HCT116 (cell line): ENCODE measurements at regions not wholly inside any gene's neighbourhood (a gene's known extent, or its start where the extent isn't known, plus 50 kb on each side); places are given as distances from the start of the nearest gene placed in this dataset.

ENCODE experiments used
- ATAC-seq: fragments of 200-7000 bp; cut with Tn5 transposase; 2 replicates; pipeline ENCODE4 v1.9.1; 2020; ENCODE audit warnings: mild to moderate bottlenecking, moderate library complexity
- BruUV-seq: library from RNA; stranded (reverse); fragments of 400-500 nt; replicated peaks from 2 replicates; lab custom pipeline; 2021; lab: Mats Ljungman, UMichigan
- CTCF ChIA-PET: fragments of 300-600 bp; sonication (Branson Sonifier 250); formaldehyde crosslinking; loops from one replicate; lab custom pipeline; 2021; ENCODE audit warnings: antibody characterized with exemption; lab: Charles Lee
- POLR2A ChIA-PET: fragments of 300-600, 350-600 bp; sonication (Branson Sonifier 250); formaldehyde crosslinking; loops from one replicate; lab custom pipeline; 2021; ENCODE audit warnings: antibody characterized with exemption; lab: Charles Lee
- RAD21 ChIA-PET, 2 experiments: fragments of 300-600 bp; sonication (Branson Sonifier 250); formaldehyde crosslinking; loops; one replicate each; lab custom pipeline; 2023; ENCODE audit warnings: low total read pairs in 2 of 2; ENCODE audit not compliant: uncharacterized antibody in 2 of 2, unreplicated experiment in 2 of 2, low non-redundant PET in 1 of 2; lab: Charles Lee
- DNase-seq: peaks from one replicate; pipeline ENCODE4 v3.0.0-alpha.2; 2010; ENCODE audit warnings: low read depth, low spot score
- H2AFZ ChIP-seq: fragments of 200-600 bp; shearing (Covaris generic), sonication (generic); 2 replicates; pipeline ENCODE4 v1.6.1; 2017; ENCODE audit warnings: low read depth, mixed run types, mixed read lengths, antibody characterized with exemption, low read length; ENCODE audit not compliant: poor library complexity, severe bottlenecking
- H3K27ac ChIP-seq: 2 replicates; pipeline ENCODE4 v1.5.1; 2012; ENCODE audit warnings: low read depth, low read length
- H3K27me3 ChIP-seq: fragments of 200-600 bp; sonication (generic); 2 replicates; pipeline ENCODE4 v1.6.1; 2016; ENCODE audit warnings: mixed run types, low read length, mixed read lengths; ENCODE audit not compliant: insufficient read depth
- H3K36me3 ChIP-seq, 2 experiments: fragments of 200-500 bp in 1 of 2; fragments of 200-600 bp in 1 of 2; sonication (Bioruptor generic) in 1 of 2; sonication (generic) in 1 of 2; 2 replicates each; pipeline versions ENCODE4 v1.5.1 to v1.6.1; 2014 to 2016; ENCODE audit warnings: low read length in 2 of 2, inconsistent platforms in 1 of 2, mixed read lengths in 1 of 2, mixed run types in 1 of 2; ENCODE audit not compliant: insufficient read depth in 2 of 2, control insufficient read depth in 1 of 2
- H3K4me1 ChIP-seq, 2 experiments: fragments of 200-600 bp in 1 of 2; sonication (generic) in 1 of 2; 2 replicates each; pipeline versions ENCODE4 v1.5.1 to v1.6.1; 2012 to 2017; ENCODE audit warnings: low read length in 2 of 2, inconsistent platforms in 1 of 2, mild to moderate bottlenecking in 1 of 2, mixed read lengths in 1 of 2, mixed run types in 1 of 2, moderate library complexity in 1 of 2; ENCODE audit not compliant: insufficient read depth in 2 of 2, control insufficient read depth in 1 of 2
- H3K4me2 ChIP-seq: fragments of 200-600 bp; sonication (generic); 2 replicates; pipeline ENCODE4 v1.6.1; 2017; ENCODE audit warnings: mixed run types, low read length, mixed read lengths
- H3K4me3 ChIP-seq, 2 experiments: fragments of 200-600 bp in 1 of 2; sonication (generic) in 1 of 2; replicated peaks in 1 of 2; 2 replicates each; pipeline ENCODE4 v1.5.1; 2011 to 2016; ENCODE audit warnings: low read length in 2 of 2, control low read depth in 1 of 2, low read depth in 1 of 2, mild to moderate bottlenecking in 1 of 2, mixed read lengths in 1 of 2, mixed run types in 1 of 2
- H3K79me2 ChIP-seq: fragments of 200-600 bp; sonication (generic); 2 replicates; pipeline ENCODE4 v1.6.1; 2017; ENCODE audit warnings: mild to moderate bottlenecking, mixed run types, low read length, moderate library complexity, mixed read lengths; ENCODE audit not compliant: insufficient read depth
- H3K9ac ChIP-seq: fragments of 200-600 bp; sonication (generic); 2 replicates; pipeline ENCODE4 v1.6.1; 2016; ENCODE audit warnings: low read length, mixed read lengths
- H3K9me2 ChIP-seq: fragments of 200-600 bp; sonication (generic), shearing (Covaris generic); 2 replicates; pipeline ENCODE4 v1.6.1; 2017; ENCODE audit warnings: mixed run types, mild to moderate bottlenecking, moderate library complexity; ENCODE audit not compliant: insufficient read depth
- H3K9me3 ChIP-seq, 2 experiments: fragments of 200-500 bp in 1 of 2; fragments of 200-600 bp in 1 of 2; sonication (Bioruptor generic) in 1 of 2; sonication (generic) in 1 of 2; 2 replicates each; pipeline ENCODE4 v1.6.1; 2014 to 2017; ENCODE audit warnings: low read length in 2 of 2, mixed read lengths in 2 of 2, inconsistent platforms in 1 of 2, low read depth in 1 of 2, mild to moderate bottlenecking in 1 of 2, mixed run types in 1 of 2, moderate library complexity in 1 of 2; ENCODE audit not compliant: control insufficient read depth in 1 of 2, insufficient read depth in 1 of 2
- H4K20me1 ChIP-seq: fragments of 200-600 bp; sonication (generic), shearing (Covaris generic); 2 replicates; pipeline ENCODE4 v1.6.1; 2017; ENCODE audit warnings: mixed run types, mild to moderate bottlenecking, moderate library complexity; ENCODE audit not compliant: insufficient read depth
- CBX3 ChIP-seq: IDR thresholded peaks from 2 replicates; pipeline ENCODE4 v1.6.1; 2012; ENCODE audit warnings: low read depth
- CEBPB ChIP-seq: IDR thresholded peaks from 2 replicates; pipeline ENCODE4 v1.6.1; 2012; ENCODE audit warnings: low read depth
- ELF1 ChIP-seq: IDR thresholded peaks from 2 replicates; pipeline ENCODE4 v1.6.1; 2012; ENCODE audit warnings: low read depth, borderline replicate concordance
- EZH2 ChIP-seq: fragments of 200-600 bp; sonication (generic); IDR thresholded peaks from 2 replicates; pipeline ENCODE4 v1.6.1; 2017; ENCODE audit warnings: antibody characterized with exemption, mixed run types
- EZH2phosphoT487 ChIP-seq: fragments of 200-600 bp; IDR thresholded peaks from 2 replicates; pipeline ENCODE4 v1.6.1; 2018; ENCODE audit warnings: antibody characterized with exemption, borderline replicate concordance
- FOSL1 ChIP-seq: IDR thresholded peaks from 2 replicates; pipeline ENCODE4 v1.6.1; 2012; ENCODE audit warnings: low read depth
- POLR2AphosphoS5 ChIP-seq: IDR thresholded peaks from 2 replicates; pipeline ENCODE4 v1.6.1; 2011; ENCODE audit warnings: mild to moderate bottlenecking, low read depth, low read length, moderate library complexity
- SP1 ChIP-seq: IDR thresholded peaks from 2 replicates; pipeline ENCODE4 v1.6.1; 2012; ENCODE audit warnings: low read depth
- SRF ChIP-seq: IDR thresholded peaks from 2 replicates; pipeline ENCODE4 v1.6.1; 2012; ENCODE audit warnings: low read depth
- TCF7L2 ChIP-seq: IDR thresholded peaks from 2 replicates; pipeline ENCODE4 v1.7.0; 2011; ENCODE audit warnings: borderline replicate concordance, inconsistent platforms; ENCODE audit not compliant: insufficient read depth, insufficient read length; ENCODE audit errors: extremely low read depth
- ZFX ChIP-seq: fragments of 450-650 bp; IDR thresholded peaks from 2 replicates; pipeline ENCODE4 v1.6.1; 2017
- intact Hi-C: fragments of 100-400 bp; cut with micrococcal nuclease; formaldehyde crosslinking; loops from 2 replicates; pipeline ENCODE4 v1.10.0; 2022
- TF ChIP-seq, protein P1 (sequence below): IDR thresholded peaks from 2 replicates; pipeline ENCODE4 v1.6.1; 2012
- TF ChIP-seq, protein P2 (sequence below): IDR thresholded peaks from 2 replicates; pipeline ENCODE4 v1.6.1; 2012

DNA sequence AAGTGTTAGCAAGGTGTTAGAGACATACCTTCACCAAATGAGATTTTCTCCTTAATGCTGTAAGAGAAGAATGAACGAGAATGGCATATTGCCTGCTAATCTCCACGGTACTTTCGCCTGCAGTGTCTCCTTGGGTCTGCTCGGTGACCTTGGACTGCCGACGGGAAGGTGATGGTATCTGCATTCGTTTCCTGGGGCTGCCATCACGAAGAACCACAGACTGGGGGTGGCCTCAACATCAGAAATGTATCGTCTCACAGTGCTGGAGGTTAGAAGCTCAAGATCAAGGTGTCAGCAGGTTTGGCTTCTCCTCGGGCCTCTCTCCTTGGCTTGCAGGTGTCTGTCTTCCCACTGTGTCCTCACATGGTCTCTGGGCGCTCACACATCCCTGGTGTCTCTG is 86.3 kb upstream of the TNRC6C start:
- no TSS peak for BruUV-seq
- no peak overlapping the region for H3K9ac ChIP-seq
- TF ChIP-seq SP1 (no peak), EZH2phosphoT487 (no peak), TCF7L2 (no peak), POLR2AphosphoS5 (no peak), FOSL1 (no peak), CBX3 (no peak), ELF1 (no peak), SRF (no peak), CEBPB (no peak), EZH2 (no peak), ZFX (no peak)
- TF ChIP-seq, protein P1, sequence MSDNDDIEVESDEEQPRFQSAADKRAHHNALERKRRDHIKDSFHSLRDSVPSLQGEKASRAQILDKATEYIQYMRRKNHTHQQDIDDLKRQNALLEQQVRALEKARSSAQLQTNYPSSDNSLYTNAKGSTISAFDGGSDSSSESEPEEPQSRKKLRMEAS = no peak
- TF ChIP-seq, protein P2, sequence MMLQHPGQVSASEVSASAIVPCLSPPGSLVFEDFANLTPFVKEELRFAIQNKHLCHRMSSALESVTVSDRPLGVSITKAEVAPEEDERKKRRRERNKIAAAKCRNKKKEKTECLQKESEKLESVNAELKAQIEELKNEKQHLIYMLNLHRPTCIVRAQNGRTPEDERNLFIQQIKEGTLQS = no peak
- TF ChIP-seq, all 23 proteins: peak for 0
- intact Hi-C loops = no loop called here
- ATAC-seq (no peak), DNase-seq (no peak)
- no peaks in the 10 kb centered on the region for H3K9me3 ChIP-seq
- no peaks in the 10 kb centered on the region for H4K20me1 ChIP-seq
- H3K36me3 ChIP-seq = no peaks in the 10 kb centered on the region
- CTCF ChIA-PET = no interaction called here
- H2AFZ ChIP-seq = no peak overlapping the region
- RAD21 ChIA-PET = no interaction called here
- H3K4me1 ChIP-seq = peaks cover 4 to 18% of the 10 kb centered on the region in 2 experiments; a peak in 3 of 4 replicates
- H3K4me2 ChIP-seq = no peak overlapping the region
- H3K27me3 ChIP-seq = no peaks in the 10 kb centered on the region
- H3K9me2 ChIP-seq = no peaks in the 10 kb centered on the region
- no peak overlapping the region for H3K27ac ChIP-seq
- POLR2A ChIA-PET = no interaction called here
- no peak overlapping the region for H3K4me3 ChIP-seq
- H3K79me2 ChIP-seq = no peaks in the 10 kb centered on the region
